Testis (tissue), 2 donors: ENCODE measurements at regions not wholly inside any gene's neighbourhood (a gene's known extent, or its start where the extent isn't known, plus 50 kb on each side); places are given as distances from the start of the nearest gene placed in this dataset.
"Not testable (repeated sequence)": the region's sequence is repeated elsewhere in the genome, so short reads cannot be mapped to it uniquely, and the experiment has no call there.

Experiments
- DNase-seq: peaks from one replicate; pipeline ENCODE4 v3.0.0-alpha.2; 2019
- H3K27ac ChIP-seq, 2 donors: fragments of 200-600 bp; sonication (generic); one replicate each; pipeline ENCODE4 v1.5.1; 2019
- H3K27me3 ChIP-seq: fragments of 200-600 bp; sonication (generic); one replicate; pipeline ENCODE4 v1.5.1; 2019
- H3K36me3 ChIP-seq: fragments of 200-600 bp; sonication (generic); one replicate; pipeline ENCODE4 v1.5.1; 2017; ENCODE audit warnings: low read depth; ENCODE audit errors: missing control alignments
- H3K4me1 ChIP-seq: fragments of 200-600 bp; sonication (generic); one replicate; pipeline ENCODE4 v1.5.1; 2019
- H3K4me3 ChIP-seq, 2 donors: fragments of 200-600 bp; sonication (generic); one replicate each; pipeline ENCODE4 v1.5.1; 2017 to 2019
- H3K9me3 ChIP-seq: fragments of 200-600 bp; sonication (generic); one replicate; pipeline ENCODE4 v1.5.1; 2017
- CTCF ChIP-seq, 3 experiments: fragments of 450-650 bp in 2 of 3; fragments of 200-600 bp in 1 of 3; sonication (generic) in 1 of 3; IDR thresholded peaks; one replicate each; pipeline ENCODE4 v1.5.1; 2016 to 2019; ENCODE audit warnings: antibody characterized with exemption in 3 of 3, mild to moderate bottlenecking in 2 of 3, moderate library complexity in 1 of 3
- POLR2A ChIP-seq: fragments of 450-650 bp; IDR thresholded peaks from one replicate; pipeline ENCODE4 v1.6.1; 2017; ENCODE audit warnings: antibody characterized with exemption, mild to moderate bottlenecking, moderate library complexity
- WGBS, 2 donors: methylation state at CpG; one replicate each; pipeline ENCODE4 v1.1.5; 2018; 5-methylcytosine and 5-hydroxymethylcytosine counted together
- intact Hi-C: fragments of 100-400 bp; cut with DNase I; formaldehyde crosslinking; loops from one replicate; pipeline ENCODE4 v1.15.1; 2023; ENCODE audit warnings: low total_unique reads

DNA sequence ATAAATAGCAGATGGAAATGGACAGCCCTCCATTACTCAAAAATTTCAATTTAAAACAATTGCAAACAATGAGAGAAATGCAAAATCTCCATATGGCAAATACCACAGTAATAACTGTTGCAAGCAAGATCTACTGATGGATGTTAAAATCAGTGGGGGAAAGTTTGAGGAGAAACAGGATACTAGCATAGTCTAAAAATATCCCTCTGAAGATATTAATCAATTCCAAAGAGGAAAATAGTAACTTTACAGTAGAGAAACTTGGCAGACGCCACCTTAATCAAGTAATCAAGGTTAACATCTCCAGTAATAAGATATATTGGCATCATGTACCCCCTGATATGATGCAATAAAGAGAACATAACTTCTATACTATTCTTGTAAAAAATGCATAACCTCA is 344.8 kb downstream of the ZNF674 start:
- no peak for TF ChIP-seq CTCF (IDR thresholded peaks at IDR 0.05)
- TF ChIP-seq POLR2A: no peak
- Histone ChIP-seq H3K27me3 (no peaks in the 10 kb centered on the region), H3K9me3 (no peaks in the 10 kb centered on the region), H3K27ac (no peak overlapping the region), H3K4me3 (no peak overlapping the region), H3K36me3 (no peaks in the 10 kb centered on the region), H3K4me1 (no peaks in the 10 kb centered on the region)
- intact Hi-C loops: no loop called here
- no peak for DNase-seq
- WGBS, 2 donors: 55 to 71% methylated on average over 1 of the region's 1 CpG

DNA sequence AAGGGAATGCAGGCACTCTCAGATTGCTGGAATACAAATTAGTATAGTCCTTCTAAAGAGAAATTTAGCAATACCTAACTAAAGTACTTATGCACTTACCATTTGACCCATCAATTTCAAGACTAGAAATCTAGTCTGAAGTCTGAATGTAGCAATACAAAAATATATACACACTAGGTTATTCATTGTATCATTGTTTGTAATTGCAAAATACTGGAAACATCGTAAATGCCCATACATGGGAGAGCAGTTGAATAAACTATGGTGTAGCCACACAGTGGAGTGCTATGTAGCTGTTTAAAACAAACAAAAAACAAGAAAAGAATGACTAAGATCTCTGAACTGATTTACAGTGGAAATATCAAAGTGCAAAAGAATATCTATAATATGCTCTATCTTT is 346.4 kb downstream of the ZNF674 start:
- TF ChIP-seq CTCF (IDR thresholded peaks at IDR 0.05): no peak
- TF ChIP-seq POLR2A: no peak
- no peak for DNase-seq
- Histone ChIP-seq H3K27ac (no peak overlapping the region), H3K4me3 (no peak overlapping the region), H3K36me3 (no peaks in the 10 kb centered on the region), H3K27me3 (no peaks in the 10 kb centered on the region), H3K9me3 (no peaks in the 10 kb centered on the region), H3K4me1 (no peaks in the 10 kb centered on the region)
- intact Hi-C loops: no loop called here
- WGBS, 2 donors: 69 to 88% methylated on average over 1 of the region's 1 CpG

DNA sequence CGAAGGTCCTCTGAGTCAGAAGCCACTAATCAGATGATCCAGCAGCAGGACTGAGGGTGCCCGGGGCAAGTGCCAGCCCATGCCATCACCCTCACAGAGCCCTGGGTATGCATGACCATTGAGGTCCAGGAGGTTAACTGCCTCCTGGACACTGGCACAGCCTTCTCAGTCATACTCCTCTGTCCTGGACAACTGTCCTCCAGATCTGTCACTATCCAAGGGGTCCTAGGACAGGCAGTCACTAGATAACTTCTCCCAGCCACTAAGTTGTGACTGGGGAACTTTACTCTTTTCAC is 358.5 kb downstream of the ZNF674 start:
- intact Hi-C loops, H3K4me3 ChIP-seq, DNase-seq, H3K27ac ChIP-seq, H3K27me3 ChIP-seq, H3K36me3 ChIP-seq, H3K9me3 ChIP-seq, H3K4me1 ChIP-seq: not testable (repeated sequence)
- WGBS, 2 donors: no CpG with 5 or more reads among the region's 2 CpGs

- WGBS, 2 donors: 73 to 78% methylated on average over 7 of the region's 7 CpGs
- no peak for DNase-seq
- H3K27ac ChIP-seq: no peak overlapping the region
Measured at GRCh38 chrX:46185923-46186810, 359.1 kb downstream of the ZNF674 start.

DNA sequence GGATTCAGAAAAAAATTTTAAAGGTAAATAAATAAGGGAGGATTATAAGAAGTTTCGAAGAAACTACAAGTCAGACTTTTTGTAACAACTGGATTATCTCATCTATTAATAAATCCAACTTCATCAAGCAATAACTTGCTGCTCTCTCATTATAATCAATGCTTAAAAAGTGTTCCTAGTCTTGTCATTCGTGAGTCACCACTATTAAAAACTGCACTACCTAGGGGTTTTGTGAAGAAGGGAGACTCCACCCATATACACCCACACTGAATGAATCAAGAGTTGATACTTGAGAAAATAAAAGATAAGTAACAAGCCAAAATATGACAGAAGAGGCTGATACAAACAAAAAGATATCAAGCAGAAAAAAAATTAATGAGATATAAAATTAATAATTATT is 360.5 kb downstream of the ZNF674 start:
- H3K4me1 ChIP-seq: no peaks in the 10 kb centered on the region
- H3K27ac ChIP-seq: no peak overlapping the region
- H3K4me3 ChIP-seq: no peak overlapping the region
- WGBS, 2 donors: 55 to 62% methylated on average over 2 of the region's 2 CpGs
- no peaks in the 10 kb centered on the region for H3K27me3 ChIP-seq
- H3K36me3 ChIP-seq: no peaks in the 10 kb centered on the region
- no peaks in the 10 kb centered on the region for H3K9me3 ChIP-seq
- DNase-seq: no peak
- TF ChIP-seq CTCF (IDR thresholded peaks at IDR 0.05) (no peak), POLR2A (no peak)
- intact Hi-C loops: no loop called here

More at GRCh38 chrX:46185923-46186810, 359.1 kb downstream of the ZNF674 start:
- intact Hi-C loops: no loop called here
- Histone ChIP-seq H3K4me3 (no peak overlapping the region), H3K9me3 (no peaks in the 10 kb centered on the region), H3K27me3 (no peaks in the 10 kb centered on the region), H3K36me3 (no peaks in the 10 kb centered on the region), H3K4me1 (no peaks in the 10 kb centered on the region)
- TF ChIP-seq POLR2A: no peak
- TF ChIP-seq CTCF (IDR thresholded peaks at IDR 0.05): no peak
